Upper lobe of left lung (tissue), 6 donors: ENCODE measurements at regions not wholly inside any gene's neighbourhood (a gene's known extent, or its start where the extent isn't known, plus 50 kb on each side); places are given as distances from the start of the nearest gene placed in this dataset.

Experiments used
- ATAC-seq, 2 donors: fragments of 200-7000 bp; cut with Tn5 transposase; one replicate each; pipeline ENCODE4 v1.9.1; 2022; ENCODE audit warnings: mild to moderate bottlenecking in 2 of 2, moderate library complexity in 2 of 2; ENCODE audit not compliant: low FRiP score in 2 of 2
- DNase-seq, 2 donors: peaks; one replicate each; pipeline ENCODE4 v3.0.0-alpha.2; 2019 to 2020
- H3K27ac ChIP-seq, 4 donors: fragments of 200-600 bp; sonication (generic); one replicate each; pipeline ENCODE4 v1.5.1; 2016 to 2019
- H3K27me3 ChIP-seq, 4 donors: fragments of 200-600 bp; sonication (generic); one replicate each; pipeline ENCODE4 v1.5.1; 2017 to 2019
- H3K36me3 ChIP-seq, 4 donors: fragments of 200-600 bp; sonication (generic); one replicate each; pipeline ENCODE4 v1.5.1; 2016 to 2019
- H3K4me1 ChIP-seq, 4 donors: fragments of 200-600 bp; sonication (generic); one replicate each; pipeline ENCODE4 v1.5.1; 2018 to 2019
- H3K4me3 ChIP-seq, 4 donors: fragments of 200-600 bp; sonication (generic); one replicate each; pipeline ENCODE4 v1.5.1; 2017 to 2019; ENCODE audit warnings: mild to moderate bottlenecking in 2 of 4, moderate library complexity in 1 of 4
- H3K9me3 ChIP-seq, 4 donors: fragments of 200-600 bp; sonication (generic); one replicate each; pipeline ENCODE4 v1.5.1; 2018 to 2019
- CTCF ChIP-seq, 6 experiments: fragments of 450-650 bp in 4 of 6; fragments of 200-600 bp in 2 of 6; sonication (generic) in 2 of 6; IDR thresholded peaks; one replicate each; pipeline ENCODE4 v1.5.1; 2016 to 2019; ENCODE audit warnings: antibody characterized with exemption in 6 of 6
- EP300 ChIP-seq, 4 donors: sonication (generic); formaldehyde crosslinking; IDR thresholded peaks; one replicate each; pipeline ENCODE4 v1.5.1; 2017; ENCODE audit warnings: antibody characterized with exemption in 4 of 4, control low read depth in 2 of 4
- POLR2A ChIP-seq, 4 donors: fragments of 450-650 bp; IDR thresholded peaks; one replicate each; pipeline ENCODE4 v1.5.1; 2016 to 2017; ENCODE audit warnings: antibody characterized with exemption in 4 of 4, mild to moderate bottlenecking in 2 of 4
- POLR2AphosphoS5 ChIP-seq, 2 donors: sonication (generic); formaldehyde crosslinking; IDR thresholded peaks; one replicate each; pipeline ENCODE4 v1.5.1; 2017; ENCODE audit warnings: antibody characterized with exemption in 2 of 2
- WGBS, 2 donors: methylation state at CpG; one replicate each; pipeline ENCODE4 v1.1.5; 2017 to 2018; 5-methylcytosine and 5-hydroxymethylcytosine counted together
- donor health status: DM: no; HTN: no; CAD: no; lungs with moderate emphysema.
- donor health status: DM: no; HTN: yes; CAD: no; lungs with severe emphysema.

GRCh38 chr2:147463881-147464520 lies 380.8 kb upstream of the ACVR2A start:
- H3K4me3 ChIP-seq: no peak overlapping the region
- 83 to 87% methylated on average over 8 of the region's 8 CpGs for WGBS, 2 donors
- H3K27ac ChIP-seq: no peak overlapping the region
- no peaks in the 10 kb centered on the region for H3K4me1 ChIP-seq
- H3K9me3 ChIP-seq: no peaks in the 10 kb centered on the region
- H3K27me3 ChIP-seq: no peaks in the 10 kb centered on the region
- ATAC-seq: no peak
- DNase-seq: no peak
- H3K36me3 ChIP-seq: no peaks in the 10 kb centered on the region
- TF ChIP-seq EP300 (IDR thresholded peaks at IDR 0.05) (no peak), CTCF (IDR thresholded peaks at IDR 0.05) (no peak), POLR2AphosphoS5 (IDR thresholded peaks at IDR 0.05) (no peak)

- ATAC-seq (peak in 1 of 2 donors; percentile 71), DNase-seq (no peak)
- WGBS, 2 donors: 84 to 87% methylated on average over 1 of the region's 1 CpG
- Histone ChIP-seq H3K27ac (no peak overlapping the region), H3K4me3 (no peak overlapping the region), H3K9me3 (no peaks in the 10 kb centered on the region), H3K27me3 (no peaks in the 10 kb centered on the region), H3K4me1 (no peaks in the 10 kb centered on the region), H3K36me3 (no peaks in the 10 kb centered on the region)
- TF ChIP-seq POLR2A (IDR thresholded peaks at IDR 0.05) (no peak), POLR2AphosphoS5 (IDR thresholded peaks at IDR 0.05) (no peak), EP300 (IDR thresholded peaks at IDR 0.05) (no peak), CTCF (IDR thresholded peaks at IDR 0.05) (no peak)
These were observed 384.7 kb upstream of the ACVR2A start for GRCh38 chr2:147460155-147460554.

DNA sequence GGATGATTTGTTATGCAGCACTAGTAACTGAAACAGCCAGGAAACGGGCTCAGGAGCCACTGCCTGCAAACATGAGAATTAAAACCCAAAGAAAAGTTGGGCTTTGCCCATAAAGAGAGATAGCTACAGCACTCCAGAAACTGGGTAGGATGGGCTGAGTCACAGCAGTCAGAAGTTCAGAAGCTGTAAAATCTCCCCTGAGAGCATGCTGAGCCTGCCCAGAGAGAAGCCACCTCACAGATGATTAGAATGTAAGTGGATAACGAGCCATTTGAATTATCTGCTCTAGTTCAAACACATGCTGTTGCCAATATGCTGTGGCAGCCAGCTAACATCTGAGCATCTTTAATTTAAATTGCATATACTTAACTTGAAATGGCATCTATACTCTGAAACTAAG lies 388.1 kb upstream of the ACVR2A start:
- no peak for TF ChIP-seq POLR2A (IDR thresholded peaks at IDR 0.05)
- TF ChIP-seq EP300 (IDR thresholded peaks at IDR 0.05): no peak
- TF ChIP-seq POLR2AphosphoS5 (IDR thresholded peaks at IDR 0.05): no peak
- TF ChIP-seq CTCF (IDR thresholded peaks at IDR 0.05): no peak
- 76 to 83% methylated on average over 2 of the region's 2 CpGs for WGBS, 2 donors
- H3K9me3 ChIP-seq: no peaks in the 10 kb centered on the region

DNA sequence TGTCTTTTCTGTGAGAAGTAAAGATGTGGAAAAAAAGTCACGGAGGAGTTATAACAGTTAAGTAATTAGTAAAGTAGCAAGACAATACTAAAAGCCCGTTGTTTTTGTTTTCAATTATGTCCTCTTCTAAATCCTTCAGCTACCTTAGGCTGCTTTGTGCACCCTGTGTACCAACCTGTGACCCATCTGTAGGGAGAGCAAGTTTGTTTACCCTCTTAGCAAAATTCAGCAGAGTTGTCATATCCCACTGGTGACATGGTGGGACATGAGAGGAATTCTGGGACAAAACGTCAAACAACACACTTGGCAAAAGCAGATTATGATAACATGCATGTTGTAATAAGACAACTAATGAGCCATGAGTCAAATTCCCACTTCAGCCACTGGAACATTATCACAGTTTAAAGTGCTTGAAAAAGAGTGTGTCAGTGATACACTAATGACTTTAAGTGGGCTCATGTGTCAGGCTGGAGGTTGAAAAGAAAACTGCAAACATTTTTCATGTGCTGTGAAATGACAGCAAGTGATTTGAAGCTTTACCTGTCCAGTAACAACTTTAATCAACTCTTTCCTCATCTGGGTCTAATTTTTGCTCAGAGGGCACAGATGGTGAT lies 392.8 kb upstream of the ACVR2A start:
- Histone ChIP-seq H3K27ac (no peak overlapping the region), H3K9me3 (no peaks in the 10 kb centered on the region), H3K4me1 (no peaks in the 10 kb centered on the region), H3K27me3 (no peaks in the 10 kb centered on the region), H3K36me3 (no peaks in the 10 kb centered on the region), H3K4me3 (no peak overlapping the region)
- WGBS, 2 donors: 47 to 54% methylated on average over 3 of the region's 3 CpGs
- DNase-seq: no peak
- no peak for TF ChIP-seq CTCF (IDR thresholded peaks at IDR 0.05)
- TF ChIP-seq POLR2A (IDR thresholded peaks at IDR 0.05): no peak
- no peak for TF ChIP-seq EP300 (IDR thresholded peaks at IDR 0.05)
- TF ChIP-seq POLR2AphosphoS5 (IDR thresholded peaks at IDR 0.05): no peak
- ATAC-seq: no peak

More for the DNA sequence above, 388.1 kb upstream of the ACVR2A start:
- Histone ChIP-seq H3K36me3 (no peaks in the 10 kb centered on the region), H3K27ac (no peak overlapping the region), H3K27me3 (no peaks in the 10 kb centered on the region), H3K4me3 (no peak overlapping the region), H3K4me1 (no peaks in the 10 kb centered on the region)
- no peak for DNase-seq
- ATAC-seq: no peak
